ENCODE measurements at regions not wholly inside any gene's neighbourhood (a gene's known extent, or its start where the extent isn't known, plus 50 kb on each side); places are given as distances from the start of the nearest gene placed in this dataset.

GRCh38 chrX:25144043-25144940 is 128.5 kb upstream of the ARX start:
- Mint-ChIP-seq H3K27ac (no peak overlapping the region), H3K4me3 (no peak overlapping the region)
- CTCF ChIA-PET, result interaction anchor here (1.1 kb wide), 1 partner anchor 305 kb away, joined by 4 read pairs; no protein-coding TSS in a partner anchor

GRCh38 chrX:25143596-25143995 is 127.8 kb upstream of the ARX start:
- peaks cover 0 to 13% of the 10 kb centered on the region in 2 experiments for H3K27me3 ChIP-seq (ENCODE audit: control insufficient read depth in 1 of 2, insufficient read depth in 2 of 2, low read length in 2 of 2)
- Mint-ChIP-seq H3K4me1 (ENCODE audit: low read depth) (no peaks in the 10 kb centered on the region), H3K36me3 (ENCODE audit: low read depth) (no peaks in the 10 kb centered on the region), H3K4me3 (no peak overlapping the region), H3K9me3 (no peaks in the 10 kb centered on the region), H3K27ac (no peak overlapping the region), H3K27me3 (peaks cover 21% of the 10 kb centered on the region)
- H3K36me3 ChIP-seq (ENCODE audit: insufficient read depth, low read length), result no peaks in the 10 kb centered on the region
- no peak overlapping the region for H3K27ac ChIP-seq (ENCODE audit: low read depth in 1 of 2, low read length in 2 of 2)
- no peak overlapping the region for H3K4me3 ChIP-seq (ENCODE audit: low read length)
- TF ChIP-seq CTCF (IDR thresholded peaks at IDR 0.05), result no peak
- no peaks in the 10 kb centered on the region for H3K4me1 ChIP-seq (ENCODE audit: insufficient read depth, low read length)
- ATAC-seq (ENCODE audit: poor library complexity) (no peak), DNase-seq (no peak)
- CTCF ChIA-PET, result interaction anchor here (1.1 kb wide), 1 partner anchor 304 kb away, joined by 4 read pairs; no protein-coding TSS in a partner anchor
- intact Hi-C loops (cut with DNase I, micrococcal nuclease), result loop anchor here (5.0 kb wide), 2 partner anchors 391 to 771 kb away; no protein-coding TSS in a partner anchor
- POLR2A ChIA-PET, result interaction anchor here (1.5 kb wide), 1 partner anchor 304 kb away, joined by 4 read pairs; no protein-coding TSS in a partner anchor
- H3K9me3 ChIP-seq (ENCODE audit: control insufficient read depth in 1 of 2, insufficient read depth in 1 of 2, low read length in 2 of 2), result no peaks in the 10 kb centered on the region

More at GRCh38 chrX:25144043-25144940, 128.5 kb upstream of the ARX start:
- peak; percentile 51 for TF ChIP-seq CTCF (IDR thresholded peaks at IDR 0.05)
- H3K36me3 ChIP-seq (ENCODE audit: insufficient read depth, low read length), result no peaks in the 10 kb centered on the region
- H3K4me1 Mint-ChIP-seq (ENCODE audit: low read depth), result no peaks in the 10 kb centered on the region
- DNase-seq (peak; percentile 0 to 55 (median 13)), ATAC-seq (ENCODE audit: poor library complexity) (no peak)
- no peaks in the 10 kb centered on the region for H3K9me3 ChIP-seq (ENCODE audit: control insufficient read depth in 1 of 2, insufficient read depth in 1 of 2, low read length in 2 of 2)
- peaks cover 28% of the 10 kb centered on the region for H3K27me3 Mint-ChIP-seq
- H3K27me3 ChIP-seq (ENCODE audit: control insufficient read depth in 1 of 2, insufficient read depth in 2 of 2, low read length in 2 of 2), result peaks cover 0 to 13% of the 10 kb centered on the region in 2 experiments
- no peak overlapping the region for H3K4me3 ChIP-seq (ENCODE audit: low read length)
- no peaks in the 10 kb centered on the region for H3K36me3 Mint-ChIP-seq (ENCODE audit: low read depth)
- POLR2A ChIA-PET, result interaction anchor here (1.5 kb wide), 1 partner anchor 305 kb away, joined by 4 read pairs; no protein-coding TSS in a partner anchor
- H3K27ac ChIP-seq (ENCODE audit: low read depth in 1 of 2, low read length in 2 of 2), result no peak overlapping the region
- H3K9me3 Mint-ChIP-seq, result no peaks in the 10 kb centered on the region
- no peaks in the 10 kb centered on the region for H3K4me1 ChIP-seq (ENCODE audit: insufficient read depth, low read length)
- intact Hi-C loops (cut with DNase I, micrococcal nuclease), result loop anchor here (1.0 to 5.0 kb wide), 4 partner anchors 305 to 772 kb away; no protein-coding TSS in a partner anchor

GRCh38 chrX:25141684-25142083 is 125.9 kb upstream of the ARX start:
- intact Hi-C loops (cut with DNase I, micrococcal nuclease), result loop anchor here (5.0 kb wide), 2 partner anchors 389 to 769 kb away; no protein-coding TSS in a partner anchor
- no peak overlapping the region for H3K27ac Mint-ChIP-seq
- H3K4me3 Mint-ChIP-seq, result no peak overlapping the region
- no peaks in the 10 kb centered on the region for H3K9me3 ChIP-seq (ENCODE audit: control insufficient read depth in 1 of 2, insufficient read depth in 1 of 2, low read length in 2 of 2)
- peaks cover 0 to 13% of the 10 kb centered on the region in 2 experiments for H3K27me3 ChIP-seq (ENCODE audit: control insufficient read depth in 1 of 2, insufficient read depth in 2 of 2, low read length in 2 of 2)
- no peaks in the 10 kb centered on the region for H3K36me3 Mint-ChIP-seq (ENCODE audit: low read depth)
- H3K36me3 ChIP-seq (ENCODE audit: insufficient read depth, low read length), result no peaks in the 10 kb centered on the region
- H3K27ac ChIP-seq (ENCODE audit: low read depth in 1 of 2, low read length in 2 of 2), result no peak overlapping the region
- CTCF ChIA-PET, result no interaction called here
- POLR2A ChIA-PET, result no interaction called here
- H3K27me3 Mint-ChIP-seq, result peaks cover 15% of the 10 kb centered on the region
- ATAC-seq (ENCODE audit: poor library complexity) (no peak), DNase-seq (no peak)
- no peaks in the 10 kb centered on the region for H3K4me1 ChIP-seq (ENCODE audit: insufficient read depth, low read length)
- TF ChIP-seq CTCF (IDR thresholded peaks at IDR 0.05), result no peak
- no peaks in the 10 kb centered on the region for H3K4me1 Mint-ChIP-seq (ENCODE audit: low read depth)
- no peak overlapping the region for H3K4me3 ChIP-seq (ENCODE audit: low read length)
- no peaks in the 10 kb centered on the region for H3K9me3 Mint-ChIP-seq

All from CD4-positive, alpha-beta T cell (primary cell).